ENCODE measurements at regions not wholly inside any gene's neighbourhood (a gene's known extent, or its start where the extent isn't known, plus 50 kb on each side); places are given as distances from the start of the nearest gene placed in this dataset.

DNA sequence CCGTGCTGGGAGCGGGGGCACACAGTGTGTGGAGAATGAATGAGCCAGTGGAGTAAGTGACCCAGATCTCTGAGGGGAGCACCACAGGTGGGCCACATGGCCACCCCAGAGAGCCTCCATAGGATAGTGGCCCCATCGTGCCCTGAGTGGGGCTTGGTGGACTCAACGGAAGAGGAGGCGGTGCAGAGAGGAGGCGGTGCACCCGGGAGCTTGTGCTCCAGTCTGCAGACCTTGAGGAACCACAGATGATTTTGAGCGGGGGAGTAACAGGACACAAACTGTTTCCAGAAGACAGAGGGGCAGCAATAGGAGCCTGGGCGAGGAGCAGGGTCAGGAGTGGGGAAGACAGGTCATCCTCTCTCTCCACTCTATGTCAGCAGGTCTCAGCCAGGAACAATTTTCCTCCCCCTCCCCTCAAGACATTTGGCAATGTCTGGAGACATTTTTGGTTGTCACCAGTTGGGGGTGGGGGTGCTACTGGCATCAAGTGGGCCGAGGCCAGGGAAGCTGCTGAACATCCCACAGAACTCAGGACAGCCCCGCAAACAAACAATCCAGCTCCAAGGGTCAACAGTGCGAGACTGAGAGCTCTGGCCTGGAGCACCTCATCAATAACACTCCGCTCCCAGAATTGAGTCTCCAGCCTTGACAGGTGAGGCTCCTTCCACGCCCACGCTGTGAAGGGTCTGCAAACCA is 182.2 kb downstream of the USP12 start:
- no peak for DNase-seq (ENCODE audit: low read depth)

DNA sequence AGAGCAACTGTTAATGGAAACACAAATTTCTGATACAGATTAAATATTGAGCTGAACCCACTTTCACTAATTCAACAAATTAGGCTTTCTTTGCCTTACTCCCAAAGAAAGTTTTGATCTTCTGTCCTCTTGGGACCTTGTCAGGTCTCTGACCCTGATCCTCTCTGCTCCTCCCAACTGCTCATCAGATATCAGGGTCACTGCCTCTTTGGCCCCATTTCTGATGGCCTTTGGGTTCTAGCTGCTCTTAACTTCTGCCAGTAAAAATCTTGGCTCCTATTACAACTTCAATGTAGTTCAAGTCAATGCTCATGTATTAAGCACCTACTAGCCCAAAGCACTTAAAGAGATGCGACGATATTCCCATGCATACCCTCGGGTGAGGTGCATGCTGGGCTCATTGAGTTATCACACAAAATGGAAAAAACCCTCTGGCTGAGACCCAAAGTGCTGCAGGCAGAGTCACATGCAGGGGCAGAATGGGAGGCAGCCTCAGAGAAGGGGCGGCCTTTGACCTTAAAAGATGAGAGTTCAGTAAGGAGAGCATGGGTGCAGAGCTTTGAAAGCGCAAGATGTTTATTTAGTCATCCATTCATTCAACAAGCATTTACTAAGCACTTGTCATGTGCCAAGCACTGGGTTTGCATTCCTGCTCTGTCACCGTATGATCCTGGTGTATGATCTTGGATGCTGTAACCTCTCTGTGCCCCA is 183.4 kb downstream of the USP12 start:
- DNase-seq (ENCODE audit: low read depth): no peak

- no peak for DNase-seq (ENCODE audit: low read depth)
These were observed 184.1 kb downstream of the USP12 start for GRCh38 chr13:26987486-26988013.

GRCh38 chr13:26985285-26985878 is 186.2 kb downstream of the USP12 start:
- DNase-seq (ENCODE audit: low read depth): peak; percentile 32

- no peak for DNase-seq (ENCODE audit: low read depth)
These were observed 187.3 kb downstream of the USP12 start for GRCh38 chr13:26984337-26984736.

- DNase-seq (ENCODE audit: low read depth): no peak
These were observed 187.9 kb downstream of the USP12 start for GRCh38 chr13:26983543-26984320.

DNA sequence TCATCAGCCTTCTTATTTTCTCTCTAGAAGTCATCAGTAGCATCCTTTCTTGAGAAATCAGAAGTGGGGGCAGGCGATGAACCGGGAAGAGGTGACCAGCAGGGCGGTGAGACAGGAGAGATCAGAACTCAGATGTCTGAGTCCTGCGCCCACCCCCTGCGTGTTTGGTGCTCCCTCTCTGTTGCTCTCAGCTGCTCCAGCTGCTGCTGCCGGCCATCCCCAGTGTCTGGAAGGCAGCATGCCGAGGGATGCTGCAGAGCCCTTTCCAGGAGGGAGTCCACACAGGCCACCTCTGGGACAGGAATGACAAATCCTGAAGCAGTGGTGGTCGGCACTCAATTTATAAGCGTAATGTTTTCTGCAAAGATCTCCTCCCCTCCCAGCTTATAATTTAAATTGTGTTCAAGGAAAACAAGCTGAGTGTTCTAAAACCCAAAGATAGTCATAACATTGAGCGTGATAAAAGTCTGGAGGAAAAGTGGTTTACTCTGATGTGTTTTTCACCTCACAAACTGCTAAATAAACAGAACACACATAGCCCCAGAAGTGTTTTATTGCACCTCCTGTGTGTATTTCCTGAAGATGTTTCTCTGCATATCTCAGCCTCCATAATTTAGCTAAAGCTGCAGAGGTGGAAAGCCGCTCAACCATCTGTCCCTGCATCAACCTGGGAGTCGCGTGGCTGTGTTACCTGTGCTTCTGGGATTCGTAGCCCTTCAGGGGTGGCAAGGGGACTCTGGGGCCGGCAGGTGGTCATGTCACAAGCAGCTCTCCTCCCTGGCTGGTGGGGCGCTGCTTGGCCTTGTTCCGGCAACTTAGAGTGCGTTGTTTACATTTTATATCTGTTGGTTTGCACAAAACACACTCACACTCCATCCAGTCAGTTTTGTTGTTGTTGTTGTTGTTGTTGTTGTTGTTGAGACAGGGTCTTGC is 191.2 kb downstream of the USP12 start:
- no peak for DNase-seq (ENCODE audit: low read depth)

GRCh38 chr13:26979334-26979733 is 192.3 kb downstream of the USP12 start:
- no peak for DNase-seq (ENCODE audit: low read depth)

DNA sequence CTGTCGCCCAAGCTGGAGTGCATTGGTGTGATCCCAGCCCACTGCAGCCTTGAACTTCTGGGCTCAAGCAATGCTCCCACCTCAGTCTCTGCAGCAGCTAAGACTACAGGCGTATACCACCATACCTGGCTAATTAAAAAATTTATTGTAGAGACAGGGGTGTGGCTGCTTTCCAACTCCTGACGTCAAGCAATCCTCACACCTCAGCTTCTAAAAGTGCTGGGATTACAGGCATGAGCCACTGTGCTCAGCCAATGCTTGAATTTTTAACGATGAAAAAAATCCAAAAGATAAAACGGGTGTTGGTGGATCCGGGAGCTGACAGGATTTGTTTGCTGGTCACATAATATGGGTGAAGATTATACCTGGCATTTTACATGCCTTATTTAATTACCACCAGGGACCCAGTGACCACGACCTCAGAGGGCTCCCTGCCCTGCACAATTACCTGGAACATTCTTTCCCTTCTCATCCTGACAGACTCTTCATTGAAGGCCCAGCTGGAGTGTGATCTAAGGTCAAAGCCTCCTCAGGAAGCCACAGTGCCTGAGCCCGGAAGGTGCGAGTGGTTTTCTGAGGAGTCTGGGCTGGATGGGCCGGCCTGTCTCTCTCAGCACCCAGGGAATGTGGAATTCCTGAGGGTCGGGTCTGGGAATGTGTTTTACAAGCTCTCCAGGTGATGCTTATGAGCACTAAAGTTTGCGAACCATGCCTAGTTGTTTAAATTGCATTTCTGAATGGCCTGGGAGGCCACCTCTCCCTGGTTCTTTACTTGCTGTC is 193.3 kb downstream of the USP12 start:
- DNase-seq (ENCODE audit: low read depth): no peak

- DNase-seq (ENCODE audit: low read depth): no peak
These were observed 194.1 kb downstream of the USP12 start for GRCh38 chr13:26977541-26977940.

DNA sequence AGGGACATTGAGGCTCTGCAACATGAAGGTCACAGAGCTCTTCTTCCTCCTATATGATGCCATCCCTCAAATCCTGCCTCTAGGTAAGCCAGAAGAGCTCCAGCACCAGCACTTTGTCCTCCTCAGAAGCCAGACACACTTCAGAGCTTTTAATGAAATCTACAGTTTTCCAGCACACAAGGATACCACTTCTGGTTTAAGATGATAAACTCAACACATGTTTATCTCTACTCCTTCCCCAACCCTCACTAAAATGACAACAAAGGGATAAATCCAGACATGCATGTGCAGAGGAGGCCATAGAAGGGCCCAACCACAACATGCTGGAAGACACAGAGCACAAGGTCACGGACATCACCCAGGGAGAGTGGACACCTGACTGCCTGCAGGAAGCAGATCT is 195.3 kb downstream of the USP12 start:
- no peak for DNase-seq (ENCODE audit: low read depth)

DNA sequence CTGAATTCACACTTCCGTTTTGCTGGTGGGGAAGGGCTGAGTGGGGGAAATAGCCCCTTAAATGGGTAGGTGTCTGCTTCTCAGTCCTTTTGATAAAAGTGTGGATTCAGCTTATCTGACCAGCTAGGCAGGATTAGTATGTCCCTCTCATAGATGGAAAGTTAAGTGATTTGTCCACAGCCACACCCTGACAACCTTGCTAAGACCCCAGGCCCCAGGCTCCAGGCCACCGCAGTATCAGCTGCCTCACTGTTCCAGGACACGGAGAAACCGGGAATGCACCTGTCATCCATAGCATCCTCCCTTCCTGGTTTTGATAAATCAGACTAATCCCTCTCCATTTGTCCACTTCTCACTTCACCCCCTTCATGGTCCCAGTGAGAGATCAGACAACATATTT is 197.7 kb downstream of the USP12 start:
- no peak for DNase-seq (ENCODE audit: low read depth)

GRCh38 chr13:26973295-26973694 is 198.3 kb downstream of the USP12 start:
- DNase-seq (ENCODE audit: low read depth): no peak

DNA sequence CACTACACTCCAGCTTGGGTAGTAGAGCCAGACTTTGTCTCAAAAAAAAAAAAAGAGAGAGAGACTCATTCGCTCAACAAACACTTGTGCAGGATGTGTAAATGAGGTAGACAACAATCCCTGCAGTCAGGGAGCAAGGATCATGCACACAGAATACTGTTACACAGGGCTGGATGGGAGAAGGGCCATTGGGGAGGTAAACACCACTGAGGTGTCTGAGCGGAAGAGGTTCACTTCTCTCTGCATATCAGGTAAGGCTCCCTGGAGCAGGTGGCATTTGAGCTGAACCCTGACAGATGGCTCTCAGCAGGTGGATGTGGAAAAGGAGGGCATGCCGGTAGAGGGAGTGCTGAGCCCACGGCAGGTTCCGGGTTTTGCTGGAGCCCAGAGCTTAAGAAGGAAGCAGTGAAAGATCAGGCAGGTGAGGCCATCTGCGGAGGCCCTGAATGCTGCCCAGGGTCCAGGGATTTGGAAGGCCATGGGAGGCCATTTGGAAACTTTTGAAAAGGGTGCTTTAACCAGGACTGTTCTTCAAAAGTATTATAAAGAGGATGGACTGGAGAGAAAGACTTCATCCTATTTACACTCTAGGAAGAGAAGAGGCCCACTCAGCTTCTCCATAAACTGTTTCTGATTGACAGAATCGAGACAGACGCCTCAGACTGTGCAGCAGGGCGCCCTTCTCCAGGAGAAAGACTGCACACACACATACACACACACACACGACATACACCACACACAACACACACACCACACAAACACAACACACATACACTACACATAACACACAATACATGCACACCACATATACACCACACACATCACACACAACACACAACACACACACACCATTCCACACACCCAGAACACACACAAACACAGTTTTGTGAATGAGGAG is 199.4 kb downstream of the USP12 start:
- DNase-seq (ENCODE audit: low read depth): no peak

DNA sequence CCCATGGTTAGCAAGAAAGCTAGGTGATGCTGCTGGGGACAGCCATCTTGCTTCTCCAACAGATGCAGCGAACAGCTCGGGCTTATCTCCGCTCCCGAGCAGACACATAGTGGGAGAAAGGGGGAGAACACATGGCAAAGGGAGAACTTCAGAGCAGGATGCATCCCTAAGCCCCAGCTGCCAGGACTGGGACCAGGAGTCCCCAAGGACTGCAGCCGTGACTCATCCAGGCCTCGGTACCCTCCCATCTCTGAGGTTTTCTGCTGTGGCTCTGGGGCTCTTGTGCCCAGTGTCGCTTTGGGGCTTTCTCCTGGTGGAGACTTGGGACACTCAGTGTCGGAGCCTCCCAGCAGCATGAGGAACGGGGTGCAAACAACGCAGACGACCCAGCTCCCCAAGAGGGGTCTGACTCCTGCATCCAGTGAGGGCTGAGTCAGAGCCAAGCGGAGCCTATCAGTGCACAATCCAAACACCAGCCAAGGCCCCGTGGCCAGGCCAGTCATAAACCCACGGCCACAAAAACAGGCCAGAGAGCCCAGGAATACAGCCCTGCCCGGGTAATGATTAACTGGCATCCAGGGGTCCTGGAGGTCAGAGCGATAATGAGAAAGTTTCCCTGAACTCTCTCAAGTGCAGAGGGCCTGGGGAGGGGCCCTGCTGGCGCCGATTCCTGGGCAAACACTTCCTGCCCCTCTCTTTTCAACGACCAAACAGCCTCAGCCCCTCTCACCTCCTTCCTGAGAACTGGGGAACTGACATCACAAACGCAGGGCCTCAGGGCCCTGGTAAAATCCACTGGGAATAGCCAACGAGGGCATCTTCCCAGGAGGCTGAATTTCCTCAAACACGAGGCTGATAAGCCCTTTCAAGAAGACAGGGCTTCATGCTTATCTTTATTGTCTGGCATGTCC is 202.9 kb downstream of the USP12 start:
- DNase-seq (ENCODE audit: low read depth): no peak

- DNase-seq (ENCODE audit: low read depth): no peak
These were observed 204.2 kb downstream of the USP12 start for GRCh38 chr13:26967119-26968038.

DNA sequence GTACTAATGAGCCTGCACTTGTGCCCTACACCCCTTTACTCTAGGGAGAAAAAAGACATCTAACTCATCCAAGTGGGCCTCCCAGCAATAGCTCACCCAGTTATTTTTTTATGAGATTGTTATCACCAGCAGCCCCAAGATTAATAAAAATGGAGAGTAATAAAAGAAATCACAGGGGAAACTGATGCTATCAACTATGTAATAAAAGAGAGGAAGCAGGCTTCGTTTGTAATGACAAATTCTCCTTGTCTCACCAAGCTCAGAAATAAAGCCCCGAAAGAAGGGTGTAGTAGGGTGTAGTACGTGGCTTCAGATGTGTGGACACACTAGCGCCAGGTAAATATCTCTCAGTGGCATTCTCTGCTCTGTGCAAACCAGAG is 204.9 kb downstream of the USP12 start:
- DNase-seq (ENCODE audit: low read depth): no peak

All from stimulated activated CD8-positive, alpha-beta memory T cell treated with anti-CD3 and anti-CD28 coated beads, Interleukin-12 subunit alpha, Interleukin-12 subunit beta, amount 100 ng/mL, for 4 hours (primary cell).